ENCODE measurements at regions not wholly inside any gene's neighbourhood (a gene's known extent, or its start where the extent isn't known, plus 50 kb on each side); places are given as distances from the start of the nearest gene placed in this dataset.

DNA sequence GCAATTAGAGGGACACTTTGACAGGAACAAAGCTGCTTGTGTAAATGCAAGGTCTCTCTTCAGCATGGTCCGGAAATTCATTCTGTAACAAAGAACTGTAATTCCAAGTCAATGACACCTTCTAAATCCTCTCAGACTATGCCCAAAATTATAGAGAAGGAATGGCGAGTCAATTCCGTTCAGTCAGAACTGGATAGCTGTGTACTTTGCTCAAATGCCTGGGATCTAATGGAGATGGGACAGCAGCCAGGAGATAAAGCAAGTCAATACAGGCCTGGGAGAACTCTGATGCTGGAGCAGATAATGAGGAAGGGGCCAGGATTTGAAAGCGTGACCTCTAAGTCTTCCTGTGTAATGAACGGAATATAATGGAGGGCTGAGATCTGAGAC is 96.4 kb upstream of the SPRY4 start (continued):
- TF ChIP-seq ZNF124 (CRISPR knock-in tag; IDR thresholded peaks at IDR 0.05) (no peak), NFIC (IDR thresholded peaks at IDR 0.05; ENCODE audit: low read length) (peak; percentile 87), EZH2 (conservative IDR thresholded peaks at IDR 0.05; ENCODE audit: low read depth, low read length) (no peak), HNF4G (IDR thresholded peaks at IDR 0.05; ENCODE audit: borderline replicate concordance, low read depth, low read length) (peak; percentile 69), HNF4G (CRISPR knock-in tag; IDR thresholded peaks at IDR 0.05; ENCODE audit: borderline replicate concordance, low read depth) (0 out of 2 replicates have a peak, but pooled peaks have one; percentile 21), PAF1 (CRISPR knock-in tag; IDR thresholded peaks at IDR 0.05) (no peak), ZNF747 (CRISPR knock-in tag; IDR thresholded peaks at IDR 0.05; ENCODE audit: borderline replicate concordance) (0 out of 2 replicates have a peak, but pooled peaks have one; percentile 37), HDAC2 (CRISPR knock-in tag; IDR thresholded peaks at IDR 0.05) (peak; percentile 78), STAG1 (CRISPR knock-in tag; IDR thresholded peaks at IDR 0.05) (peak; percentile 18; the same call in 1 of the 2 replicates), NONO (IDR thresholded peaks at IDR 0.05) (no peak), NONO (CRISPR knock-in tag; conservative IDR thresholded peaks at IDR 0.05) (no peak), ETV5 (CRISPR knock-in tag; IDR thresholded peaks at IDR 0.05; ENCODE audit: borderline replicate concordance) (peak; percentile 83; the same call in 1 of the 2 replicates), RCOR2 (CRISPR knock-in tag; IDR thresholded peaks at IDR 0.05) (peak; percentile 43; the same call in 1 of the 2 replicates), ZNF264 (CRISPR knock-in tag; IDR thresholded peaks at IDR 0.05) (peak; percentile 29; the same call in 1 of the 2 replicates), ZEB1 (IDR thresholded peaks at IDR 0.05; ENCODE audit: insufficient replicate concordance, low read depth) (peak; percentile 44), ZNF570 (CRISPR knock-in tag; IDR thresholded peaks at IDR 0.05; ENCODE audit: borderline replicate concordance) (no peak), SOX13 (IDR thresholded peaks at IDR 0.05) (peak; percentile 76; the same call in 1 of the 2 replicates), SOX13 (CRISPR knock-in tag; conservative IDR thresholded peaks at IDR 0.05 in 1 of 2, IDR thresholded peaks at IDR 0.05 in 1 of 2) (peak in 1 of 2 experiments; percentile 88; a peak in 2 of 4 replicates), JUND (CRISPR knock-in tag; IDR thresholded peaks at IDR 0.05) (no peak), ZNF788 (CRISPR knock-in tag; IDR thresholded peaks at IDR 0.05; ENCODE audit: borderline replicate concordance) (peak; percentile 75; the same call in 1 of the 2 replicates), ZBTB7A (CRISPR knock-in tag; IDR thresholded peaks at IDR 0.05) (peak; percentile 49; the same call in 1 of the 2 replicates), MAZ (IDR thresholded peaks at IDR 0.05; ENCODE audit: borderline replicate concordance, low read depth, low read length) (no peak), MAZ (CRISPR knock-in tag; IDR thresholded peaks at IDR 0.05; ENCODE audit: low read depth) (0 out of 2 replicates have a peak, but pooled peaks have one; percentile 27), DMAP1 (CRISPR knock-in tag; IDR thresholded peaks at IDR 0.05) (peak; percentile 31; the same call in 1 of the 2 replicates), FOXC1 (CRISPR knock-in tag; IDR thresholded peaks at IDR 0.05; ENCODE audit: borderline replicate concordance) (no peak), TBX2 (CRISPR knock-in tag; IDR thresholded peaks at IDR 0.05; ENCODE audit: borderline replicate concordance) (peak; percentile 93), FOXA1 (IDR thresholded peaks at IDR 0.05) (no peak), FOXA1 (CRISPR knock-in tag; IDR thresholded peaks at IDR 0.05) (peak; percentile 92), TARDBP (CRISPR knock-in tag; IDR thresholded peaks at IDR 0.05) (peak; percentile 65; the same call in 1 of the 2 replicates), FOXO1 (CRISPR knock-in tag; IDR thresholded peaks at IDR 0.05) (no peak)
- TF ChIP-seq, protein P1, sequence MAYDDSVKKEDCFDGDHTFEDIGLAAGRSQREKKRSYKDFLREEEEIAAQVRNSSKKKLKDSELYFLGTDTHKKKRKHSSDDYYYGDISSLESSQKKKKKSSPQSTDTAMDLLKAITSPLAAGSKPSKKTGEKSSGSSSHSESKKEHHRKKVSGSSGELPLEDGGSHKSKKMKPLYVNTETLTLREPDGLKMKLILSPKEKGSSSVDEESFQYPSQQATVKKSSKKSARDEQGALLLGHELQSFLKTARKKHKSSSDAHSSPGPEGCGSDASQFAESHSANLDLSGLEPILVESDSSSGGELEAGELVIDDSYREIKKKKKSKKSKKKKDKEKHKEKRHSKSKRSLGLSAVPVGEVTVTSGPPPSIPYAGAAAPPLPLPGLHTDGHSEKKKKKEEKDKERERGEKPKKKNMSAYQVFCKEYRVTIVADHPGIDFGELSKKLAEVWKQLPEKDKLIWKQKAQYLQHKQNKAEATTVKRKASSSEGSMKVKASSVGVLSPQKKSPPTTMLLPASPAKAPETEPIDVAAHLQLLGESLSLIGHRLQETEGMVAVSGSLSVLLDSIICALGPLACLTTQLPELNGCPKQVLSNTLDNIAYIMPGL (CRISPR knock-in tag; IDR thresholded peaks at IDR 0.05; ENCODE audit: borderline replicate concordance in 1 of 2, low read depth in 1 of 2) = no peak
